SH-SY5Y (cell line): ENCODE measurements at regions not wholly inside any gene's neighbourhood (a gene's known extent, or its start where the extent isn't known, plus 50 kb on each side); places are given as distances from the start of the nearest gene placed in this dataset.

Experiments used
- GATA2 ChIP-seq: IDR thresholded peaks from 2 replicates; pipeline ENCODE4 v1.6.1; 2011; ENCODE audit warnings: mild to moderate bottlenecking, low read depth, low read length
- GATA3 ChIP-seq: IDR thresholded peaks from 2 replicates; pipeline ENCODE4 v1.6.1; 2011; ENCODE audit warnings: low read depth, mild to moderate bottlenecking, low read length, moderate library complexity

DNA sequence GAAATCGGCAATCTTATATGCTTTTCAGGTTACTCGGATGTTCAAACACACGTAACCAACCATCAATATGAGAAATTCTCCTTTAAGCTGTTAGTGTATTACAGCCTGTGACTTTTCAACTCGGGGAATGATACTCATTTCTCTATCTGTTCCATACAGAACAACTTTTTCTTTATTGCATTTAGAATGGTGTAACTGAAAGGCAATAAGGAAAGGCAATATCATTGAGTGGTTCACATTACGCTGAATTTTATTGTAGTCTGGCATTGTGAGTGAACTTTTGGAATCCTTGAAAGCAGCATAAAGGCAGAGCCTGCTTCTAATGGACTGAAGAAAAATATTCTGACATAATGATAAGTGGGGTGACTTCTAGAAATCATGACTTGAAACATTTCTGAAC is 54.4 kb upstream of the MEF2C start:
- TF ChIP-seq GATA3 (no peak), GATA2 (no peak)
